Suppressor macrophage treated with lipopolysaccharide for 1 hour (primary cell): ENCODE measurements at regions not wholly inside any gene's neighbourhood (a gene's known extent, or its start where the extent isn't known, plus 50 kb on each side); places are given as distances from the start of the nearest gene placed in this dataset.
"Not testable (repeated sequence)": the region's sequence is repeated elsewhere in the genome, so short reads cannot be mapped to it uniquely, and the experiment has no call there.

ENCODE experiments used
- DNase-seq, 3 donors: peaks; one replicate each; pipeline ENCODE4 v3.0.0-alpha.2; 2020 to 2022

DNA sequence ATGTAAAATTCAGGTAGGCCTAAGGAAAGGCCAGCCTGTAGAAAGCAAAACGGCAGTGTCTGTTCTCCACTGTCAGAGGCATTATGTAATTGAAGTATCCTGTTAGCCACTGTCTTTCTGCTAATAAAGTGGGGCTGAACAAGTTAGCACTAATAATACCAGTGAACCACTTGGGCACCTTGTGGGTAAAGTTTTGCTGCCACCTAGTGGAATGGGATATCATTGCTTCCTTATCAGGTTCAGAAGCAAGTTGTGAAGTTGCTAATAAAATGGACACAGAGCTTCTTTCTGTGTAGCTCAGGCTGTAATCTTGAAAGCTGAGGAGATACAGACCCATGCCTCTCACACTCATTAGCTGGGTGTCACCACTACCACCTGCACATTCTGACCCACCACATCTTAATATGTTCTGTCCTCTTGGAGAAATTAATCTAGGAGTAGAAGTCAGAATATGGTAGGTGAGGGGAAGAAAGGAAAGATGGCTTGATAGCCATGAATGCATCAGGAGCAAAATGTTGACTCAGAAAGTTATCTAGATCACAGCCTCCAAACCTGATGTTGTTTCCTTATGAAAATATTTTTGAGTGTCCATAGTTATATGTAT lies 175.1 kb downstream of the SEPTIN7 start:
- DNase-seq: peak; percentile 80 to 88 (median 83)

DNA sequence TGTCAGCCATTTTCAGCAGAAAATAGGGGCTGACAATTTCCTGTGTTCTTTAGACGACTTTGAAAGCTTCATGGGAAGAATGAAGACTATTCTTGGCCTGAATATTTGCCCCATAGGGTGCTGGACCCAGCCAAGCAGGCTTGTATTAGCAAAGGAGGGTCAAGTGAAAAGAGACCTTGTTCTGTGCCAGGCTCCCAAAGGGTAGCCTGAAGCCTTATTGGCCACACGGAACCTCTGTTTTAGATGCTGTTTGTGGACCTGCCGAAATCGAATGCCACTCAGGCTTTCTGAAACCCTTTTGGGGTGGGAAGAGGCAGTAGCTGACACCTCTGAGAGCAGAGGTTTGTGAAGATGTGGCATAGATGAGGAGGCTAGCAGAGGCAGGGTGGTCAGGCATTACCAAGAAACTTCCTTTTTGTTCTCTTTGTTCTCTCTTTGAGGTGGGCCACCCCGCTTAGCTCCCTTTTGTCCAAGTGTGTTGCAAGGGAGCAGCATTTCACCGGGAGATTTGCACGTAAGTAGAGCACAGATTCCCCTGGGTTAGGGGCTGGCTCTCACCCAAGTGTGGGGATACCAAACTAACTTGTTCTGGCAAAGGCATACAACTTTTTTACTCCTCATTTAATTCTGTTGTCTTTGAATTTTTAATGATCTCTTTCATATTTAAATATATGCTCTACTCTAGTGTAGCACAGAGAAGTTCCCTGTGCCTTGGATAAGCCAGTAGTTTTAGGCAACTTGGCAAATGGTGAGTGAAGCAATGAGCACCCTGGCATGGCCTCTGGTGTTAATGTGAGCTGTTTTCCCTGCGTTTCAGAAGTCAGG lies 174.0 kb upstream of the EEPD1 start:
- not testable (repeated sequence) for DNase-seq

DNA sequence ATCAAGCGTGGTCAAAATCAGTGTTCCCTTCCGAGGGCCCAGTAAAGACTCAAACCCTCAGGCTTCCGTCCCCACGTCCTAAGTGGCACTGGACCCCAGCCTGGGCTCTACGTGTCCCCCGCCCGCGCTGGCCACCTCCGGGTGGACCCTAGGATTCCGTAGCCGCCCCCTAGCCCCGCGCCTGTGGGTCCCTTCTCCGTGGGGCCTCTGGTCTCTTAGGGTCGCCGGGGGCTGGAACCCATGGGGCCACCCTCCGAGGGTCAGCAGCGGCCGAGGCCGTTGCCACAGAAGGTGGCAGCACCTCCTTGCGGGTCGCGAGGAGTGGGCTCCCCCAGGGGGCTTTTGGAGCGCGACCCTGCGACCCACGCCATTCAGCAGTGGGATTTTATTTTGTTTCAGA lies 170.5 kb upstream of the EEPD1 start:
- no peak for DNase-seq

DNA sequence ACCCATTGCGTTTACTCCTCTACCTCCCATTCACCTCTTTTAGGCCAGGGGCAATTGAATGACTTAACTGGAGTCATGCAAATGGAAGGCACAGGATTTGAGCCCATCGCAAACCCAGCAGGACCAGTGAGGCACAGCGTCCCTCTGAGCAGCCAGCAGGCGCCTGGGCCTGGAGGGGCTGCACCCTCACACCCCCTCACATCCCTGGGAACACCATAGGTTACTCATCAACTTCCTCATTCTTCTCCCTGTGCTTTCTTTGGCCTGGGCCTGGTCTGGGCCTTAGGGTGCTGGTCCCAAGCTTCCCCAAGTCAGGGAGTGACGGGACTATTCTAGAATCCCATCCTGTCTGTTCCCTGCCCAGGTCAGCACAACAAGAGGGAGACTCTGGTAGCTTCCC lies 169.4 kb upstream of the EEPD1 start:
- DNase-seq: peak; percentile 58 to 65 (median 60)

DNA sequence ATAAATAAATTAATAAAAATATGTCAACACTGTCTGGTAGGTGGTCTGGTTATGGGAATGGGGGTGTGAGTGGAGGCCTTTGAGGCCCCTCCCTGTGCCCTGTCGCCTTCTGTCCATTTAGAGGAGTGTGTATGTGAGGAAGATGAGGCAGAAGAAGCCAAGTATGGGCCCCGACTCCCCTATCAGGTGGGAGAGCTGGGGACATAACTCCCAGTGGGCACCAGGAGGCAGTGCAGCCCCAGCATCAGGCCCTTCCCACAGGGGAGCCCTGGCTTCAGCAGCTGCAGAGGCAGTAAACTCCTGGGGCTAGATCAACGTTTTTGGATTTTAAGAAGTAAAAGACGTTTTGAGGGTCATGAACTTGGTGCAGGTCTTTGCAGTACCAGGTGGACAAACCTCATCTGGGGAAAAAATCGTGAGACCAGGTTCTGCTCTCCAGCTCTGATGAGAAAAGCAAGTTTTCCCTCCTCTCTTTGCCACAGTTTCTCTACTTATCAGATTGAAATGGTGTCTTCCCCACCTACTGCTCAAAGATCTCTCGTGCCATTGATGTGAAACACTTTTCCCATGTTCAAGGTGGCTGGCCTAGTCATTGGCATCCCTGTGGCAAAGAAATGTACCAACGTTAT lies 167.8 kb upstream of the EEPD1 start:
- peak; percentile 84 to 91 (median 86) for DNase-seq

DNA sequence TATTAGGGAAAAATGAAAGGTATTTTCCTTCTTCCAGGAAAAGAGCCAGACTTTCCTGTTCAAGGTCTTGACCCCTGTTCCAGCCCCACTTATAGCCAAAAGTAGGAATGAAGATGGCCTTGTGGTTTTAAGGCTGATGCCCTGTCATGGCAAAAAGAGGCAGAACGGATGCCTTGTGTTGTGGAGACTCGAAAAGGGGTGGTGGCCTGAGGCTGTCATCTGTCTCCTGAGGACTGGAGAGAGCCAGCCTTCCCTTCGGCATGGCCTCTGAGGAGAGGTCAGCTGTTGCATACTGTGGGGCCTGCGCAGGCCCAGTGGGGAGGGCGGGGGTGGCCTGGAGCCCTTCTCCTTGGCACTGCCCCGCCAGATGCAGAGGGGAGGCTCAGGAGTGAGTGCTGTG lies 166.0 kb upstream of the EEPD1 start:
- no peak for DNase-seq

DNA sequence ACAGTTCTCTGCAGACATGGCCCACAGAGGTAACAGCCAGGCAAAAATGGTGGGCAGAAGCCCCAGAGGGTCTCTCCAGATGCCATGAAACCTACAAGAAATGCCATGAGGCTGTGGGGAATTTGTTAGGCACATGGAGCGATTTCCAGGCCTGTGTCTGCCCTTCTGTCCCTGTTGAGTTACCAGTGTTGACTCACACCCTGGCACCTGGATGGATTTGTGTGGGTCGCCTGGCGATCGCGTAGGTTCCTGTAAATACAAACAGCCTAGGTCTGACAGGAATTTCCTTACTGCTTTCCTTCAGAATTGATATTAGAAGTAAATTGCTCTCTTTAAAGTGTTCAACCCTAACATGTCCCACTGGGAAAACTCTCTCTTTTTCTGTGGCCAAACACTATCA lies 164.9 kb upstream of the EEPD1 start:
- DNase-seq: no peak

GRCh38 chr7:35988818-35989217 lies 164.2 kb upstream of the EEPD1 start:
- DNase-seq: no peak

DNA sequence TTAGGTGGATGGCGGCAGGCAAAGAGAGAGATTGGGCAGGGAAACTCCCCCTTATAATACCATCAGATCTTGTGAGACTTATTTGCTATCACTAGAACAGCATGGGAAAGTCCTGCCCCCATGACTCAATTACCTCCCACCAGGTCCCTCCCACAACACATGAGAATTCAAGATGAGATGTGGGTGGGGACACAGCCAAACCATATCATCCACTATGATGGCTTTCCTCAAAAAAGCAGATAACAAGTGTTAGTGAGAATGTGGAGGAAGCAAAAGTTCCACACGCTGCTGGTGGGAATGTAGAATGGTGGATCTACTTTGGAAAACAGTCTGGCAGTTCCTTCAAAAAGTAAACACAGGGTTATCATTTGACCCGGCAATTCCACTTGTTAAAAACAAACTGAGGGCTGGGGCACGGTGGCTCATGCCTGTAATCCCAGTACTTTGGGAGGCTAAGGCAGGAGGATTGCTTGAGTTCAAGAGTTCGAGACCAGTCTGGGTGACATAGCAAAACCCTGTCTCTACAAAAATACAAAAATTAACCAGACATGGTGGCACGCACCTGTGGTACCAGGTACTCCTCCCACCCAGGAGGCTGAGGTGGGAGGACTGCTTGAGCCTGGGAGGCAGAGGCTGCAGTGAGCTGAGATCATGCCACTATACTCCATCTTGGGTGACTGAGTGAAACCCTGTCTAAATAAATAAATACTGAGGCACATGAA lies 161.4 kb upstream of the EEPD1 start:
- DNase-seq: peak; percentile 52 to 65 (median 60)

DNA sequence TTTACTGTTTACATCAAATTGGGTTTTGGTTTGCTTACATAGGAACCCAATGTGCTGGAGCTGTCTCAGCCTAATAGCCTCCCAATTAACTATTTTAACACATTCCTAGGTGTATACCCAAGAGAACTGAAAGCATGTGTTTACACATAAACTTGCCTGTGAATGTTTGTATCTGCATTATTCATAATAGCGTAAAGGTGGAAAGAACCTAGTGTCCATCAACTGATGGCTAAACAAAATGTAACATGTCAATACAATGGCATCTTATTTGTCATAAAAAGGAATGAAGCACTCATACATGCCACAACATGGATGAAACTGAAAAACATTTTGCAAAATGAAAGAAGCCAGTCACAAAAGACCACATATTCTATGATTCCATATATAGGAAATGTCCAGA lies 160.6 kb upstream of the EEPD1 start:
- DNase-seq: no peak

DNA sequence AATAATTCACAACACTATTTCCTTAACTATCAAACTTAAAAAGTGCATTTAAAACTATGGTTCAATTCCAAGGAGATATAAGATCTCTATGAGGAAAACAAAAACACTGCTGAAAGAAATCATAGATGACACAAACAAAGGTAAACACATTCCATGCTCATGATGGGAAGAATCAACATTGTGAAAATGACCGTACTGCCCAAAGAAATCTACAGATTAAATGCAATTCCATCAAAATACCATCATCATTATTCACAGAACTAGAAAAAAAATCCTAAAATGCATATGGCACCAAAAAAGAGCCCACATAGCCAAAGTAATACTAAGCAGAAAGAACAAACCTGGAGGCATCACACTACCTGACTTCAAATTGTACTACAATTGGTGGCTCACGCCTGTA lies 159.9 kb upstream of the EEPD1 start:
- DNase-seq: no peak

DNA sequence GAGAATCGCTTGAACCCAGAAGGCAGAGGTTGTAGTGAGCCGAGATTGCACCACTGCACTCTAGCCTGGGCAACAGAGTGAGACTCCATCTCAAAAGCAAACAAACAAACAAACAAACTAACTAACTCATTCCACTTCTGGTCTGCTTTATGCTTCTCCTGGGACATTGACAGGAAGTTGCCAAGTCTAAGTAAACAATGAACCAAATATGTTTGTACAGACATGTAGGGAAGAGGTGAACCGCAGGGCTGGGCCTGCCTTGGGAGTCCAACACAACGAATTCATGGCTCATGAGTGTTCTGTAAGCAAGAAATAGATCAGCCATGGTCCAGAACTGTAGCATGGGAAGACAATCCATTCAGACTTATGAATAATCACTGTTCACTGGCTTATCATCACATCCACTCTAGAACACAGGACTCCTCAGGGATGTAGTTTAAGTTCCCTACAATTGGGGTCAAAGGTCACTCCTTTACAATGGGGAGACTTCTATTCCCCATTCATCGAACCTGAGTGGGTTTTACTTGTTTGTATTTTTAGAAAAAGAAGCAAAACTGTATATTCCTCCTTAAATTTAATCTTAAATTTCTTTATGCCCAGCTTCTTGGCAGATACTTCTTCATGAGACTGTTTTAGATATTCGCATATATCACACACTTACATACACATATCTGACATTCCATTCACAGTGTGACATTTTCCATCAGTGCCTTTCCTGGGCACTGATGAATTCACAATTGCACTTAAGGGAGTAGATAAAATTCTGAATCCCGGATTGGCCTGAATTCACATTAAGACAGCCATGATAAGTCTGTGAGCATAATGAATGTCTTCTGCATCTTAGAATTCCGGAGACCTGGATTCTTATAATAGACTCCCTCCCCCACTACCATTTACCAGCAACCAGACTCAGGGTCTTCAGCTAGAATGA lies 159.1 kb upstream of the EEPD1 start:
- no peak for DNase-seq

DNA sequence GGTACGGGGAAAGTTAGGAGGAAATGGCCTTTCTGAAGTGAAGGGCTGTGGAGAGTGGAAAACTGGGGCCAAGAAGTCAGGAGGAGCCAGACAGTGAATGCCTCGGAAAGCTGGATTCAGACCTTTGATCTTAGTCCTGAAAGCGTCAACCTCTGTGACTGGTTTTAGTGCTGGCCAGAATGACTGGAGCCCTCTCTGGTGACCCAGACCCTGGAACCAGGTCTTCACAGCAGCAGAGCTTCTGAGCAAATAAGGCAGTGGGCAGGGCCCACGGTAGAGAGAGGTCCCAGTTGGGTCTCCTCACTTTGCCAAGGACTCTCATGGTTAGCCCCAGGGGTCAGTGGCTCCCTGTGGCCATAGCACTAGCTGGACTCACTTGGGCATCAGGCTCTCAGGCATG lies 157.7 kb upstream of the EEPD1 start:
- no peak for DNase-seq

DNA sequence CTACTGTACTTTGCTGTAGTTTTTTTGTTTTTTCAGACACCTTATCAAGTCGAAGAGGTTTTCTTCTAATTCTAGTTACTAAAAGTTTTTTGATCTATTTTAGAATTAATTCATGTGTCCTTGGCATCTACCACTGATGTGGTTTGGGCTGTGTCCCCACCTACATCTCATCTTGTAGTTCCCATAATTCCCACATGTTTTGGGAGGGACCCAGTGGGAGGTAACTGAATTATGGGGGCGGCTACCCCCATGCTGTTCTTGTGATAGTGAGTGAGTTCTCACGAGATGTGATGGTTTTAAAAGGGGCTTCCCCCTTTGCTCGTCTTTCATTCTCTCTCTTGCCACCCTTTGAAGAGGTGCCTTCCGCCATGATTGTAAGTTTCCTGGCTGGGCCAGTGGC lies 154.6 kb upstream of the EEPD1 start:
- peak in 2 of 3 donors; percentile 10 to 36 for DNase-seq

DNA sequence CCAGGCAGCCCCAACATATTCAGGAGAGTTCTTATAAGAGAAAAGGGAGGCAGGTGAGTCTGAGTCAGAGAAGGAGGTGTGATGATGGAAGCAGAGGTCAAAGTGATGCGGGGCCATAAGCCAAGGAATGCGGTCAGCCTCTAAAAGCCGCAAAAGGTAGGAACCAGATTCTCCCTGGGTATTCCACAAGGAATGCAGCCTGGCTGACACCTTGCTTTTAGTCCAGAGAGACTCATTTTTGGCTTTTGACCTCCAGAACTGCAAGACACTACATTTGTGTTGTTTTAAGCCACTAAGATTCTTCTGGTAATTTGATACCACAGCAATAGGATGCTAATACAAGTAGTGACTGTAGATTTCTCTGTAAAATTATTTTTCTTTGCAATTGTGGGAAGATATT lies 151.5 kb upstream of the EEPD1 start:
- DNase-seq: no peak

GRCh38 chr7:36002900-36003299 lies 150.2 kb upstream of the EEPD1 start:
- no peak for DNase-seq

GRCh38 chr7:36003343-36003742 lies 149.7 kb upstream of the EEPD1 start:
- no peak for DNase-seq

DNA sequence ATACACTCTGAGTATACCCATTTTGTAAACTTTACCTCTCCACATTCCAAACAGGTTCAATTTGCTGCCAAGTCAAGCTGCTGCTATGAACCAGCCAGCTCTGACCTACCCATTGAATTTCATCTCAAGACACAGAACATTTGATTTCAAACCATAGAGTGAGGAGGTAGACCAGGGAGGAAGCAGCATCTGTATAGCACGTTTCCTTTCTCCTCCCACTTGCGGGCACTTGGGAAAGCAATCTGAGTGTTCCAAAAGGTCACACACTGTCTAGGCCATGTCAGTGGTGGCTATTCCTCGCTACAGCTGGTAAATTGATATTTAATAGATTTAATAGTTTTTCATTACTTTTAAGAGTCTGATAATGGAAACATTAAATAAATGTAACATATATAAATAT lies 147.8 kb upstream of the EEPD1 start:
- peak in 2 of 3 donors; percentile 18 to 43 for DNase-seq

DNA sequence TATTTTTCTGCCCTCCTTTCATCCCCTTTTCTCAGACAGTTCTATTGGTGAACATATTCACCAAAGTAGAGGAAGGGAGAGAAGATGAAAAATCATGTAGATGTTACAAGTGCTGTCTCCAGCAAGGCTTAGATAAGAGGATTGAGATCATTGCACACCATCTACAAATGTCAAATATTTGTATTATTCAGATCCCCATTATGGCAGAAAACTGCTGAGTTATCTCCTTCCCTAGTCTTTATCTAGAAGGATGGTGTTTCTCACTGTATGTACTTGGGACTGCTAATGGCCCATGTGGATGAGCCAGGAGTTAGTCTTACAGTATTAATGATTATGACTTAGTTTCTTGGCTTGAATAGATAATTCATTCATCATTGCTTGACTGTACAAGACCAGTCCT lies 147.2 kb upstream of the EEPD1 start:
- no peak for DNase-seq

- no peak for DNase-seq
Measured at GRCh38 chr7:36006636-36007229, 146.3 kb upstream of the EEPD1 start.

- DNase-seq: no peak
Measured at GRCh38 chr7:36010656-36011587, 142.1 kb upstream of the EEPD1 start.
